Fibroblast of lung (primary cell): ENCODE measurements at regions not wholly inside any gene's neighbourhood (a gene's known extent, or its start where the extent isn't known, plus 50 kb on each side); places are given as distances from the start of the nearest gene placed in this dataset.

Experiments used
- EZH2 ChIP-seq: IDR thresholded peaks from 2 replicates; pipeline ENCODE4 v1.5.1; 2012; ENCODE audit warnings: low read length, control low read depth, mild to moderate bottlenecking; ENCODE audit errors: missing control alignments
- TF ChIP-seq, protein P1 (sequence below), 2 donors: IDR thresholded peaks in 1 of 2; conservative IDR thresholded peaks in 1 of 2; 1 replicate in 1 of 2; 2 replicates in 1 of 2; pipeline ENCODE4 v1.5.1; 2011 to 2012; ENCODE audit warnings: low read length in 2 of 2, control low read depth in 1 of 2, inconsistent platforms in 1 of 2, low read depth in 1 of 2, mild to moderate bottlenecking in 1 of 2

DNA sequence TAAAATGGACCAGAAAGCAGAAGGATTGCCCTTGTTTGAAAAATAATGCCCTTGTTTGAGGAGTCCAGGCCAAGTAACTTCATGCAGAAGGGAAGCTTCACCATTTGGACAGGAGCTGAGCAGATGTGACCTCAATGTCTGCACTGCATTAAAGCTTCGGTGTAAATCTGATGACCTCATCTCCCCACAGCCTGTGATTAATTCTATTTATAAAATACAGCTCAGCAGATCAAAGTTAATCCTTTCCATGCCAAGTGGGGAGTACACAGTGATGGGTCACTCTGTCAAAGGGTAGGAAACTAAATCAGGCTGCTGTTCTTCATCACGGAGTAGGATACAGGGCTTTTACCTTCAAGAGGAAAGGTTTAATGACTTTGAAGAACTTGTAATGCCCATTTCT is 533.7 kb downstream of the RPS29 start:
- no peak for TF ChIP-seq EZH2
- TF ChIP-seq, protein P1, sequence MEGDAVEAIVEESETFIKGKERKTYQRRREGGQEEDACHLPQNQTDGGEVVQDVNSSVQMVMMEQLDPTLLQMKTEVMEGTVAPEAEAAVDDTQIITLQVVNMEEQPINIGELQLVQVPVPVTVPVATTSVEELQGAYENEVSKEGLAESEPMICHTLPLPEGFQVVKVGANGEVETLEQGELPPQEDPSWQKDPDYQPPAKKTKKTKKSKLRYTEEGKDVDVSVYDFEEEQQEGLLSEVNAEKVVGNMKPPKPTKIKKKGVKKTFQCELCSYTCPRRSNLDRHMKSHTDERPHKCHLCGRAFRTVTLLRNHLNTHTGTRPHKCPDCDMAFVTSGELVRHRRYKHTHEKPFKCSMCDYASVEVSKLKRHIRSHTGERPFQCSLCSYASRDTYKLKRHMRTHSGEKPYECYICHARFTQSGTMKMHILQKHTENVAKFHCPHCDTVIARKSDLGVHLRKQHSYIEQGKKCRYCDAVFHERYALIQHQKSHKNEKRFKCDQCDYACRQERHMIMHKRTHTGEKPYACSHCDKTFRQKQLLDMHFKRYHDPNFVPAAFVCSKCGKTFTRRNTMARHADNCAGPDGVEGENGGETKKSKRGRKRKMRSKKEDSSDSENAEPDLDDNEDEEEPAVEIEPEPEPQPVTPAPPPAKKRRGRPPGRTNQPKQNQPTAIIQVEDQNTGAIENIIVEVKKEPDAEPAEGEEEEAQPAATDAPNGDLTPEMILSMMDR (conservative IDR thresholded peaks at IDR 0.05 in 1 of 2, IDR thresholded peaks at IDR 0.05 in 1 of 2; ENCODE audit: low read depth in 1 of 2, low read length in 2 of 2) = no peak
